NCI-H1105 treated with DMSO at 0.1 percent for 48 hours (cell line): ENCODE measurements at regions not wholly inside any gene's neighbourhood (a gene's known extent, or its start where the extent isn't known, plus 50 kb on each side); places are given as distances from the start of the nearest gene placed in this dataset.
"Not testable (repeated sequence)": the region's sequence is repeated elsewhere in the genome, so short reads cannot be mapped to it uniquely, and the experiment has no call there.

Experiments used
- DNase-seq: peaks from one replicate; lab custom pipeline; 2025; lab: John Stamatoyannopoulos, UW

DNA sequence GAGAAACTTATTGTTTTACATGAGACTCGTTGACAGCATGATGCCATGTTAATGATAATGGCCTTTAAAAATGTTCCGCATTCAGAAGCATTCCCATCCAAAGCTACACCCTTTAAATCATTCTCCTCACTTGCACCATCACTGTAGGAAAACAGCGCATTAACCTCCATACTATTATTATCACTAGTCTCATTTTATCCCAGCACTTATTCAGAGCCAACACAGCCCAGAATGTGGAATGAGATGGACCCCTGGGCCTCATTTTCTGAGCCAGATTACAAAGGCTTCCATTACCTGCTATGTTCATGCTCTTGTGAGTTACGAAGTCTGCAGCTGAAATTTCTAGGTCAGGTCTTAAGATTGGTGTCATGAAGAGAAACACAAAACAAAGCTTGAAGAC, 159.4 kb downstream of the HS3ST3A1 start:
- DNase-seq, result no peak

DNA sequence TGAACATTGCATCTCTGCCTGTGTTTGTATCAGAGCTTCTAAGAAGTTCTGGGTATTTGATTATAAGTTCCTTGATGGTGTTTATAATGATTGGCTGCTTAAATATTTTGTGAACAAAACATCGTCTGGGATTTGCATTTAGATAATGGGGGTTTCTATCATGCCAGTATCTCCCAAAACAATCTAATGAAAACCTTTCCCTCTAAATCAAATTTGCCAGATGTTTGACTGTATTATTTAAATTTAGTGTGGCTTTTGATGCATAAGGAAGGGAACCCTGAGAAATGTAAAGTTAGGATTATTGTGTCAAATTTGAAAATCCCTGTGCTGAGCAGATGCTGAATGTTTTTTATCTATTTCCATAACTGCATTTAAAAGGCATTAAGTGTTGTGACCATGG, 159.9 kb downstream of the HS3ST3A1 start:
- no peak for DNase-seq

DNA sequence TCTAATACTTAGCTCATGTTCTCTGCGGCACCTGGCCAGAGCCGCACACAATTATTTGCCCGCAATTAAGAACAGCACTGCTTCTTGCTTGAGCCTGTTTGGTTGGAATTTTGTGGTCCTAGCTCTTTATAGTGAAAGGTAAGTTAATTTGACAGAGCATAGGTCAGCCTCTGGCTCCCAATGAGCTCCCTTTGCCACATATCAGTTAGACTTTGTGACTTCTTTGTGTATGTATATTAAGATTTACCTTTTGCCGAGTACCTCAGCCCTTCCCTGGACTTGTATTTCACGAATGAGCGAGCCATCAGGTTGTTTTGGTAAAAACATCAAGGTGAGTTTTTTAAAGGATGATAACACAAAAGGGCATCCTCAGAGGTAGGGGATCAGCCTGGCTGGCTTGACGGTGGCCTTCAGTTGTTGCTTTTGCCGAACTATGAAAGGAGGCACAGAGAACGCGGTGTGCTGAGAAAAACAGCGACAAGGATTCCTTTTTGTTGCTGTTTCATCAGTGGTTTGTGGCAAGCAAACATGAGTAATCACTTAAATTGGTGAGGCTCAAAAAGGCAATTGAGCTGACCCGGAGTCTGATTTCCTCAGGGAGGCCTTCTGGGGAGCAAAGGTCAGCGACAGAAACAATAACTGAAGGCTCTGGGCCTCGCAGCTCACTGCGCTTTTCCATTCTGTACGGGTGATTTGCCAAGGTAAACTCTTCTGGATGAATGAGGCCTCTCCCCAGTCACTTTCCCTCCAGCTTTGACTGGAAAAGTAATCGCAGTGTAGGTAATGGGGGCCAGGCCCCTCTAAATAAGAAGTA, 163.6 kb downstream of the HS3ST3A1 start:
- no peak for DNase-seq

DNA sequence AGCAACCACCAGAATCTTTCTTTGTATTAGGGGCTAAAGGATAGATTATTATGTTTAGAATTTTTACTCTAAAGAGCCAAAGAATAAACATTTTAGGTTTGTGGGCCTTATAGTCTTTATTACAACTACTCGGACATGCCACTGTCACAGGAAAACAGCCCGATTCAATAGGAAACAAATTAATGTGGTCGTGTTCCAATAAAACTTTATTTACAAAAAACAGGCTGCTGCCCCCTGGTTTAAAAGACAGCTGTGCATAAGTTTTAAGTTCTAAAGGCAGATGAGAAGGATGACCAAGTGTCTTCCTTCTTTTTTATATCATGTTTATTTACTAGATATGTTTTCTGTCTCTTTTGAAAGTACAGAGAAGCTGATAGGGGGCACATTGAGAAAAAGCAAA, 166.5 kb downstream of the HS3ST3A1 start:
- DNase-seq, result no peak

DNA sequence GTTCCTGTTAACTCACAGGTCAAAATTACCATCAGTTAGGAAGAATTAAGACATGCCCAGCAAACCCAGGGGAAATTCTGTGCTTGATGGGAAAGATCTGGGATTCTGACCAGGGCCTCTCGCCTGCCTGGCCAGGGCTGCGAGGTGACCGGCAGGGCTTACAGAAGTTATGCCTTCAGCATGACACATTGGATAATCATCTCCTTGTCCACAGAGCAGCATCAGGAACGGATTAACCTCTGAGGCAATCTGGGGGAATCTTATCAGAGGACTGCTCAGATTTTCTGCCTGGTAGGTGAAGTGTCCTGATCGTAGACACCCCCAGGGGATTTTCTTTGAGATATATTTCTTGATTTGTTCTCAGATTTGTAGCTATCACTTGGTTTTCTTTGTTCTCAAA, 172.5 kb downstream of the HS3ST3A1 start:
- no peak for DNase-seq

DNA sequence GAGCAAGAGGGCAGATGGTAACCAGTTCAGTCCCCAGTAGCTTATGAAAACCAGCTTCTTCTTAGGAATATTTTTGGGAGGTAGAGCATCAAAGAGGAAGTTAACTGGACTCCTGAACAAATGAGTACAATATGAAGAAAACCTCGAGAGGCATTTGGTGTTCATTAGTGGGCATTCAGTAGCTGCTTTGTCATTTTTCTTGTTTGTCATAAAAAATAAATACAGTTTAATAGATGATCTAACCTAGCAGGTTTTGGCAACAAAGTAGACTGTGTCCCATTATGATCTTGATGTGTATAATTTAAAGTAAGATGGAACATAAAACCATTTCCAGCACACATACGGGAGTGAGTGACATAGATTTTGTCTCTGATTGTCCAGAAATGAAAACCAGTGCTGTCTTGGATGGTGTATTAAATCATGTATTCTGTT, 173.1 kb downstream of the HS3ST3A1 start:
- no peak for DNase-seq

DNA sequence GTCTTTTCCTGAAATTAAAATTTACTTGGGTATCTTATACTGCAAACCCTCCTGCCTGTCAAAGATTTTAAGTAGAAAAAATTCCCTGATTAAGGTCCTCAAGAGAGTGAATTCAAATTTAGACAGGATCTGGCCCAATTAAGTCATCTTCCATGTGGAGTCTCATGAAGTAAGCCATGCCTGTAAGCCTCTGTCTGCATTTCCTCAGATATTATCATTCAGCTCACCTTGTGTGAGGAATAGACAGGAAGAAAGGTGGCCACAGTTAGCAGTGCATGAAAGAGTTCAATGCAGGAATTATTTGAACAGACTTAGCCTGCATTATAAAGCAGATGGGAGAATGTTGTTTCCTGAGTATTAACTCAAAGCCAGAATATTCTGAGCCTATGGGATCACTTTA, 174.7 kb downstream of the HS3ST3A1 start:
- DNase-seq, result no peak

DNA sequence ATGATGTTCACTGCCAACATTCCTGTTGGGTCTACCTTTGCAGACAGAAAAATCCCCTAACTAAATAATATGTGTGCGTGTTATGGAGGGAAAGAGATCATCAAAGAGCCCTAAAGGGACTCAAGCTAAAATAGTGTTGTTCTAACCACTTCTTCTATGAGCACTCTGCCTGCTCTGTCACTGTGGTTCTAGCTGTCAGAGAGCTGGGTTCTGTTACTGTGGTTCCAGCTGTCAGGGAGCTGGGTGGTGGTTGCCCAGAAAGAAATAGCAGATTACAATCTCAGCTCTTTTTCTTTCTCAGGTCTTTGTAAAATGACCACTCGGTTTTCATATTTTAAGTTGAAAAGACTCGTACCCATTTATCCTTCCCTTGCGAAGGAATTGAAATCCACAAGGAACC, 176.3 kb downstream of the HS3ST3A1 start:
- DNase-seq, result no peak

DNA sequence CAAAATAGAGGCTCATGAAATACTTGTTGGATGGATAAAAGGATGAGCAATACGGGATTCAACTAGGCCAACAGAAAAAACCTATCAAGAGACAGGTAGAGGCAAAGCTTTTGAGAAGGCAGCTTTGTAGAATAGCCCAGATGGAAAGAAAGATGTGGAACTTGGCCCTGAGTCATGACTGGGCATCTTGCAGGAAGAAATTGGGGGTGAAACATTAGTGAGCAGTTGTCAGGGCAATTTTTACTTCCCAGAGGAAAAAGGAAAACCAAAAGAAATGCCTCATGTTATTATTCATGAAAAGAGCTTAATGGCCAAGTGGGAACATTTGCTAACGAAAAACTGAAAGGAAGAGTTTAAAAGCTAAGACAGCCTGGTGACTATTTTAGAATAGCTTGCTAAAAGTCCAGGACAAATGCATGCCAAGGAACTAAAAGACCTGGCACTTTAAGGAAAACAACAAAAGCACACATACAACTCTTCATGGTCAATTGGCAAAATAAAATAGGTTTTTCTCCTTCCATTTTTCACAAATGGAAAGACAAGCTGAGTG, 180.1 kb downstream of the HS3ST3A1 start:
- DNase-seq, result no peak

DNA sequence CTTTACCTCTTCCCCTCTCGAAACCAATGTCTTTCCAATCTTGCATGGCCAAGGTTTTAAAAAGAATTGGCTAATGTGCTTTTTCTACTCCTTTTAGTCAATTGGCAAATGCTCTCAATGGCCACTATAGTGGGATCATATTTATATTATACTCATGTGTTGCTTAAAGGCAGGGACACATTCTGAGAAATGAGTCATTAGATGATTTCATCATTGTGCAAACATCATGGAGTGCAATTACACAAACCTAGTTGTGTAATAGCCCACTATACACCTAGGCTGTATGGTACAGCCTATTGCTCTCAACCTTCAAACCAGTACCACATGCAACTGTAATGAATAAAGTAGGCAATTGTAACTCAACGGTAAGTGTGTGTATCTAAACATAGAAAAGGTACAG, 180.9 kb downstream of the HS3ST3A1 start:
- DNase-seq, result no peak

DNA sequence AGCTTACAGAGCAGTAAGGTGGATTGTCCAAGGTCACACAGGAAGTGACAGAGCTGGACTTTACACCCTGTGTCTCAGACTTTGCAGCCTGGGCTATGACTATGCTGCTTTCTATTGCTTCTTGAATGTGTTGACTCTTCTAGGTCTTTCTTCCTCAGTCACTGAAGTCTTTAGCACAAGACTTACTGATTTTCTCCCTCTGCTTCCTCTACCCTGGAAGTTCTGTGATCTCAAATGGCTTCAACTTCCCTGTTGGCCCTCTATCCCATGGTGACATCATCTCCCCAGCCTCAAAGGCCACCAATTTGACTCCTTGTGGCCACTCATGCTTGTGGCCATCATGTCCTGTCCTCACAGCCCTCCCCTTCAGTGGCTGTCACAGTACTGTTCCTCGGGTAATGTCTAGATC, 181.3 kb downstream of the HS3ST3A1 start:
- no peak for DNase-seq

DNA sequence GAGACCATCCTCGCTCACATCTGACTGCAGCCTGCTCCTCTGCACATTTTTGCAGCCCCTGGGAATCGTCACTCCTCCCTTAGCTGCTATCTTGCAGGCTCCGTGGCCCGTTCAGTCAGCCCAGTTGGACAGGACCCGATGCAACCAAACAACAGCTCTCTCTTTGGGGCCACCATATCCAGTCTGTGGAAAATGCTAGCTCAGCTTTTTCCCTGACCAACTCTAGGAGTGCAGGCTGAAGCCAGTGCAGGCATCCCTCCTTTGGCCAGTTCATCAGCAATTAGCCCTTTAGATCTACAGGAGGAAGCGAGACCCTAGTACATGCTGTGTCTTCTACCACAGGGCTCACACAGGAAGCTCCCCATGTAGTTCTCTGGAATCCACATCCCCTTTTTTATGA, 182.1 kb downstream of the HS3ST3A1 start:
- DNase-seq, result no peak

DNA sequence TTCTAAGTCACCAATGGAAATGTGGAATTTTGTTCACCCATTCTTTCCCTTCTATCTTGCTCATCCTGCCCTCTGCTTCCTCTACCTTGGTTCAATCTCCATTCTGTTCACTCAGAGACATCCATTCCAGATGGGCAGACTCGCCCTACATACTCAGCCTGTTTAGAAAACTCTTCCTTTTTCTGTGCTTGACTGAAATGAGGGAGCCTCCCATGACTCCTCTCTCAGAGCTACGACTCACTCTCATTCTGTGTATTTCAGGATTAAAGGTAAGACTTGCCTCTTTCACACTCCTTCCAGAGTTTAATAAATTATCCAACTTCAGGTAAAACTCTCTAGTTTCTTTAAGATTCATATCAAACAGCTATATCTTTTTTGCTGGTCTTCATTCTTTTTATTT, 182.8 kb downstream of the HS3ST3A1 start:
- DNase-seq, result no peak

DNA sequence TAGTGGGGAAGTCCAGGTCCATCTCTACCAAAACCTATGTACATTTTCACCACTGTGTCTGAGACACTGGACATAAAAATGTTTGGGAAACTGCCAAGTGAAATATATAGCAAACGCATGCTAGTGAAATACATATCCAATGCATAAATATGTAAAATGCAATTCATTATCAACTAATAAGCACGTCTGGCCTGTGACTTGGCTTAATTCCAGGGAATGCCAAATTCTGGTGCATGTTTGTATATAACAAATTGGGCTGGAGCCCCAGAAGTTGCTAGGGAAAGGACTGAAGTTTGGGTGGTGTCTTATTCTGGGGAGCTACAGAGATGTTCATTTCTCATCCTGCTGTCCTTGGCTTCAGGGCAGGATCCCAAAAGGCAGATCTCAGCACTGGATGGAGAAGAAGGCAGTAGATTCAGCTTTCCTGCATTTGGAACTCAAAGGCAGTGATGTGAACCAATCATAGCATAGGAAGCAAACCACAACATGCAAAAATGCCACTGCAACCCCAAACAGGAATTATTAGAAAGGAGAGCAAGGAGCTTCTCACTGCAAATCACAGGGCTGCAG, 184.3 kb downstream of the HS3ST3A1 start:
- no peak for DNase-seq

DNA sequence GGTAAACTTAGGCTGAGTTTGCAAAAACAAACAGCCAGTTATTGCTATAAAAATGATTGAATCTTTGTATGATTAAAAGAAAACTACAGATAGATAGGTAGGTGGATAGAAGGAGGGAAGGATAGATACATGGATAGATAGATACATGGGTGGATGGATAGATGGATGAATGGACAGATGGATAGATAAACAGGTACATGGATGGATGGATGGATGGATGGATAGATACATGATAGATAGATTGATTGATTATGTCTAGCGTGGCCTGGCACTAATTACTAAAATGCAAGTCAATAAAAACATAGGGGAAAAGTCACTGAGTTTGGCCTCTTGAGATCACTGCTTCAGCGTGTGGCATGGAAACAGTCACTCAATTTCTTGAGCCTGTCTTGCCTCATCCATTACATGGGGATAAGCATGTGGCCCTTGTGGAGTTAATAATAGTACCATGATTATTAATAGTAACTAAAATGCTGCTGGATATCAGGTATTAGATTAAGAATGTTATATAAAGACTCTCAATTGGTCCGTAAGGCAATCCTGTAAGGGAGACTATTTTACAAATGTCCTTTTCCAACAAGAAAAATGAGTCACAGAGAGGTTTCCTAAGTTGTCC, 184.9 kb downstream of the HS3ST3A1 start:
- DNase-seq, result no peak

DNA sequence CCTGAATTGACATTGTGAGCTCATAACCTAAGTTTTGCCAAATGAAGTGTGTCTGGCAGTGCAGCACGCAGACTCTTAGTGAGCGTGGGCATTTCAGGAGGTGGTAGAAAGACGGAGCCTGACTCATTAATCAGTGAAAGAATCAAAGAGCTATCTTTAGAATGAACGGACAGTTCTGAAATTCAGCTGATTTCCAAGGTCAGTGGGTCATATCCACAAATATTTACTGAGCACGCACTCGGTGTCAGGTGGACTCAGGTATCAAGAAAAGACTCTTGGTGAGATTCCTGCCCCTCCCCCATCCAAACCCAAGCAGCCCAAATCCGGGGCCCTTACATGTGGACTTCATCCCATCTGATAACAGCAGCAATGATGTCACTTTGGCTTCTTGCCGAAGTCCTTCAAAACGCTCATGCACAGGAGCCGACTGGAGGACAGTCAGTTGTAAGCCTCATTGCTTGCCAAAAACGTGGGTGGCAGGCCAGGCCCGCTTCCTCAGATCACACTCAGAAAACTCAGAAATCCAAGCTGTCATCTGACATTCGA, 185.8 kb downstream of the HS3ST3A1 start:
- peak; percentile 74 for DNase-seq

DNA sequence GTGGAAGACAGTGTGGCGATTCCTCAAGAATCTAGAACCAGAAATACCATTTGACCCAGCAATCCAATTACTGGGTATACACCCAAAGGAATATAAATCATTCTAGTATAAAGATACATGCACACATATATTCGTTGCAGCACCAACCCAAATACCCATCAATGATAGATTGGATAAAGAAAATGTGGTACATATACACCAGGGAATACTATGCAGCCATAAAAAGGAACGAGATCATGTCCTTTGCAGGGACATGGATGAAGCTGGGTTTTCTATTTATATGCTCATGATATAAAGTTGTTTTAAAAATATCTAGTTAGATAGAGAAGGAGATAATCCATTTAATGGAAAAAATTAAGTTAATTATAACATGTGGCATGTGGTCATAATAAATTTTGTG, 186.5 kb downstream of the HS3ST3A1 start:
- not testable (repeated sequence) for DNase-seq

DNA sequence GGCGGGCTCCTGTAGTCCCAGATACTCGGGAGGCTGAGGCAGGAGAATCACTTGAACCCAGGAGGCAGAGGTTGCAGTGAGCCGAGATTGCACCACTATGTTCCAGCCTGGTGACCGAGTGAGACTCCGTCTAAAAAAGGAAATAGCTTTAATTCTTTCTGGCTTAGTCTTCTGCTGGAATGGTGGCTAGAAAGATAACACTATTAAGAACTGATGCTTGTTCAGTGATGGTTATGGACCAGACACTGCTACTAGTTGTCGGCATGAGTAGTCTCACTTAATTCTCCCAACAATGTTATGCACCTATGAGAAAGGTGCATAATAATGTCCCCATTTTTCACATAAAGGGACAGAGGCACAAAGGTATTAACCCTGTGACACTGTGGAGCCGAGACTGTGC, 188.7 kb downstream of the HS3ST3A1 start:
- no peak for DNase-seq

DNA sequence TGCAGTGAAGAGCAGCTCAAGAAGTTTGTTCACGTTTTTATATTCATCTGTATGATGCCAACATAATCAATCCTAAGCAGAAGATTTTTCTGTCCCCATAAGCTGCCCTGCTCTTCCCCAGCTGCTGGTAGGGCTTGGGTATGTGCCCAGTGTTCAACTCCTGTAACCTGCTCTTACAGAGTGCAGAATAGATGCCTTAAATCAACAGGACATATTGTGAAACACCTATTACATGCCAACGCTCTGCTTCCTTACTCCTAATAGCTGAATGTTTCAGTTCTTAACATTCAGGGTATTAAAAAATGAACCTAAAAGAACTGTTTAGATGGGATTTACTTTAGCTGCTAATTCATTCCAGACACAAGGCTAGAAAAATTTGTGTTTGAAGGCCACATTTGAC, 190.9 kb downstream of the HS3ST3A1 start:
- no peak for DNase-seq

DNA sequence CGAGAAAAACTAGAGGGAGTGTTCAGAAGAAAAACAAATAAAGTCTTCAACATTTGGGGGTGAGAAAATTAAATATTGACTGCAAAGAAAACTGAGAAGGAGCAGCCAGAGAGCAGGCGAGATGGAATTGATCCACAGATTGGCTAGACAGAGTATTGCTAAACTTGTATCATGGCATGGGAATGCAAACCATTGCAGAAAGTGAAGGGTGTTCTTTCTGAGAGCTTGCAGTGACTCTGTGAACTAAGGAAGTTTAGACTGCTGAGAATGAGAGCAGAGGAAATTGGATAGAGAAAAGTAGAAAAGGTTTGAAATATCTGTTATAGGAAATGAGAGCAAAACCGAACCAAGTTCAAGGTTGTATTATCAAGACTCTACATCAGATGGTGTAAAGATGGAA, 191.5 kb downstream of the HS3ST3A1 start:
- DNase-seq, result no peak

DNA sequence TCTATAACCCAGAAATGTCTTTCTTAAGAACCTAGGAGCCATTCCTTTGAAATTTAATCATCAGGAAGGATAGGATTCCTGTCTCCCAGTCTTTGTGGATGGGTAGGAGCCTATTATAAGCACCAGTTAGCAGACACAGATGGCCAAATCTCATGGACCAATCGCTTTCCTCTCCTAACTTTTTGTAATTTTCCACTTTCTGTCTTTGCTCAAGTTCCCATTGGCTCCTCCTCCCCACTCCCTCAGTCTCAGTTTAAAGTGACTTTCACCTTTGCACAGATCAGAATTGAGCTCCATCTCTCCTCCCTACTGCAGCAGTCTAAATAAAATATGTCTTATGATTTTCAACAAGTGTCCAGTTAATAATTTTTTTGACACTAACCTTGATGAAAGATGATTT, 192.3 kb downstream of the HS3ST3A1 start:
- DNase-seq, result no peak

DNA sequence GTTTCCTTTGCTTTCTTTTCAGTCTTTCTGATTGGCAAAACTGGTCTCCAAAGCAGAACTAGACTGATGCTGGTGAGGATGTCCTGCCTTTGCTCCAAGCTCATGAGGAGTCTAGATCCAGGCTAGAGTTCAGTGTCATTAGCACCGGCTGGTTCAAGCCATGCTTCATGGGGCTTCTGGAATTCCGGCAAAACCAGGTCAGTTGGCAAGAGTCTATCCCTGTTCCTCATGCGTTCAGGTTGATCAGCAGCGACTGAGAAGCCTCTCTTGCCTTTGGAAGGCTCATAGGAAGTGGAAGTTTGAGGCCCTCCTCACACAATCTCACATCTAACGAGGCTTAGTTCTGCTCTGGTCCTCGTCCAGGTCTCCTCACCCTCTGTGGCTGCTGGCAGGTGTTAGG, 194.3 kb downstream of the HS3ST3A1 start:
- no peak for DNase-seq

DNA sequence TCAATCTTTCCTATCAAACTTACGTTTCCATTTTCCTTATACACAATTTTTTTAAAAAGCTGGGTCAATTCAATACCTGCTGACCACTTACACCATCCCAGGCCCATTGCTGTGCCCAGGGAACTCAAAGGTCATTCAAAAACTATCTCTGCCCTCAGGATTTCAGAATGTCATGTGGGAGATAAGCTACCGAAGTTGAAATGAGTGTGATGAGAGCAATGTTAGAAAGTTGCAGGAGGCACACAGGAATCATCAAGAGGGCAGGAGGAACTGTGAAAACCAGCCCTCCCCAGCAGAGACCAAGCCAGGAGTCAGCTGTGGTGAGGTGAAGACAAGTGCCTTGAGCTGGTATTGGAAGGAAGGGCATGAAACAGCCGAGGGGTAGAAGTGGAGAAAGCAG, 195.9 kb downstream of the HS3ST3A1 start:
- DNase-seq, result no peak
